Thyroid gland (tissue), 4 donors: ENCODE measurements at regions not wholly inside any gene's neighbourhood (a gene's known extent, or its start where the extent isn't known, plus 50 kb on each side); places are given as distances from the start of the nearest gene placed in this dataset.

ENCODE experiments used
- CTCF ChIP-seq, 6 experiments: fragments of 200-600 bp in 3 of 6; fragments of 450-650 bp in 3 of 6; sonication (generic) in 3 of 6; IDR thresholded peaks; one replicate each; pipeline ENCODE4 v1.5.1; 2016 to 2019; ENCODE audit warnings: antibody characterized with exemption in 6 of 6, mild to moderate bottlenecking in 2 of 6, inconsistent platforms in 1 of 6, moderate library complexity in 1 of 6
- POLR2A ChIP-seq, 2 donors: fragments of 450-650 bp; IDR thresholded peaks; one replicate each; pipeline ENCODE4 v1.6.1; 2017; ENCODE audit warnings: antibody characterized with exemption in 2 of 2, mild to moderate bottlenecking in 2 of 2, moderate library complexity in 1 of 2

DNA sequence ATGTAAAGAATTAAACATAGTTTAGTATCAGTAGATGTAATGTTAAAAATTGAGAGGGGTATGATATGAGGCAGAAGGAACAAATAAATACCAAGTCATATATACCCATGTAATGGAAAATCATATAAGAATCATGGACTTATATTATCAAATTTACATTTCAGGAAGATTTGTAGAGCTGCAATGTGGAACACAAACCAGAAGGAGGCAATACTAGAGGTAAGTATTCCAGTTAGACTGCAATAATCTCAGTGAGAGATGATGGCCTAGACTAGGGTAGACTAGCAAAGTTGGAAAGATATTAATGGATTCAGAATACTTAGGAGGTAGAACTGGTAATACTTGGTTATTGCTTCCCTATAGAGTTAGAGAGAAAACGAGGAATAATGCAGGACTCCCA is 603.0 kb upstream of the KLHL4 start:
- no peak for TF ChIP-seq POLR2A (IDR thresholded peaks at IDR 0.05)
- no peak for TF ChIP-seq CTCF (IDR thresholded peaks at IDR 0.05)
